Endothelial cell of umbilical vein (primary cell): ENCODE measurements at regions not wholly inside any gene's neighbourhood (a gene's known extent, or its start where the extent isn't known, plus 50 kb on each side); places are given as distances from the start of the nearest gene placed in this dataset.

Experiments used
- BruUV-seq: library from RNA; stranded (reverse); fragments of 400-500 nt; replicated peaks from 2 replicates; lab custom pipeline; 2021; lab: Mats Ljungman, UMichigan
- CTCF ChIA-PET: fragments of 300-600, 350-600 bp; sonication (Branson Sonifier 250); formaldehyde crosslinking; loops from one replicate; lab custom pipeline; 2021; ENCODE audit warnings: antibody characterized with exemption, inconsistent platforms; lab: Charles Lee
- POLR2A ChIA-PET: fragments of 300-600, 350-600 bp; sonication (Branson Sonifier 250); formaldehyde crosslinking; loops from one replicate; lab custom pipeline; 2021; ENCODE audit warnings: antibody characterized with exemption, inconsistent platforms; lab: Charles Lee
- DNase-seq: peaks from one replicate; pipeline ENCODE4 v3.0.0-alpha.2; 2011; ENCODE audit warnings: low read depth, low spot score
- FAIRE-seq: peaks from 2 replicates; lab custom pipeline; 2011; peaks lifted over from hg19 to GRCh38; lab: Jason Lieb, UNC
- H2AFZ ChIP-seq: 2 replicates; pipeline ENCODE4 v1.6.0; 2012; ENCODE audit warnings: low read depth, low read length, control low read depth, inconsistent platforms
- H3K27ac ChIP-seq: 2 replicates; pipeline ENCODE4 v1.5.1; 2011; ENCODE audit warnings: low read depth, mild to moderate bottlenecking, control low read depth, low read length, moderate library complexity; ENCODE audit not compliant: insufficient read depth
- H3K27me3 ChIP-seq, 2 experiments: 2 replicates each; pipeline versions ENCODE4 v1.6.0 to v1.6.1; 2011; ENCODE audit warnings: low read length in 2 of 2, mixed read lengths in 1 of 2; ENCODE audit not compliant: control insufficient read depth in 2 of 2, insufficient read depth in 2 of 2
- H3K36me3 ChIP-seq, 2 experiments: 2 replicates in 1 of 2; 3 replicates in 1 of 2; pipeline ENCODE4 v1.5.1; 2011; ENCODE audit warnings: low read length in 2 of 2, mild to moderate bottlenecking in 1 of 2, moderate library complexity in 1 of 2; ENCODE audit not compliant: control insufficient read depth in 2 of 2, insufficient read depth in 2 of 2; ENCODE audit errors: extremely low read depth in 1 of 2
- H3K4me1 ChIP-seq: 3 replicates; pipeline ENCODE4 v1.5.1; 2011; ENCODE audit warnings: mild to moderate bottlenecking, low read length; ENCODE audit not compliant: control insufficient read depth, insufficient read depth; ENCODE audit errors: extremely low read depth
- H3K4me2 ChIP-seq: 2 replicates; pipeline ENCODE4 v1.6.1; 2011; ENCODE audit warnings: low read length, control low read depth, mixed read lengths; ENCODE audit not compliant: insufficient read depth
- H3K4me3 ChIP-seq, 3 experiments: fragments of 200-600 bp in 1 of 3; sonication (generic), shearing (Covaris generic) in 1 of 3; replicated peaks in 1 of 3; 2 replicates each; pipeline ENCODE4 v1.5.1; 2011 to 2016; ENCODE audit warnings: control low read depth in 3 of 3, low read length in 3 of 3, mild to moderate bottlenecking in 2 of 3, inconsistent platforms in 1 of 3, low read depth in 1 of 3, moderate library complexity in 1 of 3; ENCODE audit not compliant: insufficient read depth in 1 of 3
- H3K79me2 ChIP-seq: 2 replicates; pipeline ENCODE4 v1.6.0; 2012; ENCODE audit warnings: low read length, inconsistent platforms; ENCODE audit not compliant: control insufficient read depth, insufficient read depth
- H3K9ac ChIP-seq: replicated peaks from 2 replicates; pipeline ENCODE3; 2011; ENCODE audit warnings: low read length, control low read depth; ENCODE audit not compliant: insufficient read depth; ENCODE audit errors: extremely low read depth
- H3K9me1 ChIP-seq: replicated peaks from 3 replicates; pipeline ENCODE4 v1.6.0; 2011; ENCODE audit warnings: mild to moderate bottlenecking, low read length; ENCODE audit not compliant: control insufficient read depth, insufficient read depth; ENCODE audit errors: extremely low read depth
- H3K9me3 ChIP-seq: replicated peaks from 2 replicates; pipeline ENCODE4 v1.5.1; 2012; ENCODE audit warnings: low read length, inconsistent platforms; ENCODE audit not compliant: control insufficient read depth, insufficient read depth
- H4K20me1 ChIP-seq: replicated peaks from 2 replicates; pipeline ENCODE3; 2011; ENCODE audit warnings: mild to moderate bottlenecking, low read length; ENCODE audit not compliant: control insufficient read depth, insufficient read depth; ENCODE audit errors: extremely low read depth
- EZH2 ChIP-seq: IDR thresholded peaks from 2 replicates; pipeline ENCODE4 v1.6.1; 2012; ENCODE audit warnings: borderline replicate concordance, low read depth, mild to moderate bottlenecking, moderate library complexity, low read length, inconsistent platforms; ENCODE audit not compliant: severe bottlenecking
- FOS ChIP-seq: IDR thresholded peaks from 2 replicates; pipeline ENCODE4 v1.6.1; 2011; ENCODE audit warnings: mild to moderate bottlenecking, low read length, moderate library complexity, borderline replicate concordance; ENCODE audit not compliant: insufficient read depth
- GATA2 ChIP-seq: IDR thresholded peaks from 2 replicates; pipeline ENCODE4 v1.7.0; 2011; ENCODE audit warnings: low read depth, mild to moderate bottlenecking, moderate library complexity, mixed read lengths, low read length; ENCODE audit not compliant: insufficient read length, insufficient read depth
- JUN ChIP-seq: IDR thresholded peaks from 2 replicates; pipeline ENCODE4 v1.6.1; 2011; ENCODE audit warnings: borderline replicate concordance, low read depth; ENCODE audit not compliant: insufficient read length, insufficient read depth
- MYC ChIP-seq: IDR thresholded peaks from one replicate; pipeline ENCODE4 v1.6.1; 2011; ENCODE audit warnings: mild to moderate bottlenecking, low read depth, low read length
- POLR2A ChIP-seq: IDR thresholded peaks from 2 replicates; pipeline ENCODE4 v1.6.1; 2012; ENCODE audit warnings: low read depth, mild to moderate bottlenecking, control low read depth, low read length
- POLR2AphosphoS5 ChIP-seq: IDR thresholded peaks from 2 replicates; pipeline ENCODE4 v1.6.1; 2012; ENCODE audit warnings: low read depth, mild to moderate bottlenecking, control low read depth, low read length, moderate library complexity; ENCODE audit not compliant: insufficient read depth
- dilution Hi-C: fragments of 300-500 bp; cut with MboI; formaldehyde crosslinking; loops from one replicate; pipeline ENCODE4 v1.15.0; 2019; ENCODE audit warnings: low sequenced_read_pairs; ENCODE audit not compliant: extremely low pct_ligation_motif_present
- intact Hi-C: fragments of 100-400 bp; cut with micrococcal nuclease; formaldehyde crosslinking; loops from one replicate; pipeline ENCODE4 v1.10.0; 2022
- TF ChIP-seq, protein P1 (sequence below), 2 donors: IDR thresholded peaks; 1 replicate in 1 of 2; 2 replicates in 1 of 2; pipeline ENCODE4 v1.5.1; 2011; ENCODE audit warnings: low read length in 2 of 2, mild to moderate bottlenecking in 2 of 2, moderate library complexity in 2 of 2, control low read depth in 1 of 2, inconsistent platforms in 1 of 2, low read depth in 1 of 2; ENCODE audit not compliant: insufficient read depth in 1 of 2; ENCODE audit errors: extremely low read depth in 1 of 2
- TF ChIP-seq, protein P2 (sequence below): IDR thresholded peaks from 2 replicates; pipeline ENCODE4 v1.6.1; 2011; ENCODE audit not compliant: insufficient read depth, insufficient read length

DNA sequence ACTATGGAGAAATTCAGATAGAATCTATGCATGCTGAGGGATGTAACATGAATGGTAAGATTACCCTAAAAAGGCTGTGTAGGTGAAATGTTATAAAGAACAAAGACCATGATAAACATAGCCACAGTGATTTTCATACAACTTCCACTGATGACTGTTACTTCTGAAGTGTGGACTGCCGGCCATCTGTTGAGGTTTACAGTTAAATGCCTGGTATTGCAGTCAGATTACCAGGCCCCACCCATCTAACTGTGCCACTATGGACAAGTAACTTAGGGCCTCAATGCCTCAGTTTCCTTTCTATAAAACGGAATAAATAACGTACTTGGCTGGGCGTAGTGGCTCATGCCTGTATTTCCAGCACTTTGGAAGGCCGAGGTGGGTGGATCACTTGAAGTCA is 395.6 kb downstream of the KLF12 start:
- dilution Hi-C loops: no loop called here
- no peak overlapping the region for H2AFZ ChIP-seq
- H3K9me3 ChIP-seq: no peaks in the 10 kb centered on the region
- H3K9me1 ChIP-seq: peaks cover 3% of the 10 kb centered on the region
- H3K9ac ChIP-seq: no peak overlapping the region
- no TSS peak for BruUV-seq
- H3K27ac ChIP-seq: no peak overlapping the region
- ChIA-PET CTCF (no interaction called here), POLR2A (no interaction called here)
- intact Hi-C loops: no loop called here
- DNase-seq (no peak), FAIRE-seq (no peak)
- no peaks in the 10 kb centered on the region for H3K79me2 ChIP-seq
- no peak overlapping the region for H3K4me3 ChIP-seq
- H3K27me3 ChIP-seq: no peaks in the 10 kb centered on the region
- H3K36me3 ChIP-seq: no peaks in the 10 kb centered on the region
- H4K20me1 ChIP-seq: no peaks in the 10 kb centered on the region
- H3K4me2 ChIP-seq: no peak overlapping the region
- no peak for TF ChIP-seq JUN
- TF ChIP-seq, protein P1, sequence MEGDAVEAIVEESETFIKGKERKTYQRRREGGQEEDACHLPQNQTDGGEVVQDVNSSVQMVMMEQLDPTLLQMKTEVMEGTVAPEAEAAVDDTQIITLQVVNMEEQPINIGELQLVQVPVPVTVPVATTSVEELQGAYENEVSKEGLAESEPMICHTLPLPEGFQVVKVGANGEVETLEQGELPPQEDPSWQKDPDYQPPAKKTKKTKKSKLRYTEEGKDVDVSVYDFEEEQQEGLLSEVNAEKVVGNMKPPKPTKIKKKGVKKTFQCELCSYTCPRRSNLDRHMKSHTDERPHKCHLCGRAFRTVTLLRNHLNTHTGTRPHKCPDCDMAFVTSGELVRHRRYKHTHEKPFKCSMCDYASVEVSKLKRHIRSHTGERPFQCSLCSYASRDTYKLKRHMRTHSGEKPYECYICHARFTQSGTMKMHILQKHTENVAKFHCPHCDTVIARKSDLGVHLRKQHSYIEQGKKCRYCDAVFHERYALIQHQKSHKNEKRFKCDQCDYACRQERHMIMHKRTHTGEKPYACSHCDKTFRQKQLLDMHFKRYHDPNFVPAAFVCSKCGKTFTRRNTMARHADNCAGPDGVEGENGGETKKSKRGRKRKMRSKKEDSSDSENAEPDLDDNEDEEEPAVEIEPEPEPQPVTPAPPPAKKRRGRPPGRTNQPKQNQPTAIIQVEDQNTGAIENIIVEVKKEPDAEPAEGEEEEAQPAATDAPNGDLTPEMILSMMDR (IDR thresholded peaks at IDR 0.05; ENCODE audit: extremely low read depth in 1 of 2, insufficient read depth in 1 of 2, low read depth in 1 of 2, low read length in 2 of 2): no peak
- no peak for TF ChIP-seq GATA2
- no peak for TF ChIP-seq POLR2AphosphoS5
- TF ChIP-seq MYC: no peak
- no peak for TF ChIP-seq FOS
- TF ChIP-seq POLR2A: no peak
- TF ChIP-seq, protein P2, sequence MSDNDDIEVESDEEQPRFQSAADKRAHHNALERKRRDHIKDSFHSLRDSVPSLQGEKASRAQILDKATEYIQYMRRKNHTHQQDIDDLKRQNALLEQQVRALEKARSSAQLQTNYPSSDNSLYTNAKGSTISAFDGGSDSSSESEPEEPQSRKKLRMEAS: no peak
- TF ChIP-seq EZH2: no peak
- H3K4me1 ChIP-seq: no peaks in the 10 kb centered on the region
